ENCODE measurements at regions not wholly inside any gene's neighbourhood (a gene's known extent, or its start where the extent isn't known, plus 50 kb on each side); places are given as distances from the start of the nearest gene placed in this dataset.

GRCh38 chr12:74283646-74284045, 254.0 kb upstream of the ATXN7L3B start:
- no peak overlapping the region for H3K27ac ChIP-seq
- H3K4me3 ChIP-seq, result no peak overlapping the region
- intact Hi-C loops (cut with DNase I; ENCODE audit: low total_unique reads), result no loop called here

GRCh38 chr12:74285773-74286172, 251.9 kb upstream of the ATXN7L3B start:
- TF ChIP-seq, protein P1, sequence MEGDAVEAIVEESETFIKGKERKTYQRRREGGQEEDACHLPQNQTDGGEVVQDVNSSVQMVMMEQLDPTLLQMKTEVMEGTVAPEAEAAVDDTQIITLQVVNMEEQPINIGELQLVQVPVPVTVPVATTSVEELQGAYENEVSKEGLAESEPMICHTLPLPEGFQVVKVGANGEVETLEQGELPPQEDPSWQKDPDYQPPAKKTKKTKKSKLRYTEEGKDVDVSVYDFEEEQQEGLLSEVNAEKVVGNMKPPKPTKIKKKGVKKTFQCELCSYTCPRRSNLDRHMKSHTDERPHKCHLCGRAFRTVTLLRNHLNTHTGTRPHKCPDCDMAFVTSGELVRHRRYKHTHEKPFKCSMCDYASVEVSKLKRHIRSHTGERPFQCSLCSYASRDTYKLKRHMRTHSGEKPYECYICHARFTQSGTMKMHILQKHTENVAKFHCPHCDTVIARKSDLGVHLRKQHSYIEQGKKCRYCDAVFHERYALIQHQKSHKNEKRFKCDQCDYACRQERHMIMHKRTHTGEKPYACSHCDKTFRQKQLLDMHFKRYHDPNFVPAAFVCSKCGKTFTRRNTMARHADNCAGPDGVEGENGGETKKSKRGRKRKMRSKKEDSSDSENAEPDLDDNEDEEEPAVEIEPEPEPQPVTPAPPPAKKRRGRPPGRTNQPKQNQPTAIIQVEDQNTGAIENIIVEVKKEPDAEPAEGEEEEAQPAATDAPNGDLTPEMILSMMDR (IDR thresholded peaks at IDR 0.05), result no peak
- H3K27me3 ChIP-seq, result no peaks in the 10 kb centered on the region
- H3K4me3 ChIP-seq, result no peak overlapping the region
- H3K4me1 ChIP-seq, result no peaks in the 10 kb centered on the region
- intact Hi-C loops (cut with DNase I; ENCODE audit: low total_unique reads), result no loop called here
- no peaks in the 10 kb centered on the region for H3K9me3 ChIP-seq
- H3K27ac ChIP-seq, result no peak overlapping the region
- no peaks in the 10 kb centered on the region for H3K36me3 ChIP-seq
- no peak for DNase-seq

More at GRCh38 chr12:74283646-74284045, 254.0 kb upstream of the ATXN7L3B start:
- no peak for DNase-seq
- TF ChIP-seq, protein P1 (IDR thresholded peaks at IDR 0.05), result no peak
- Histone ChIP-seq H3K9me3 (no peaks in the 10 kb centered on the region), H3K36me3 (no peaks in the 10 kb centered on the region), H3K27me3 (no peaks in the 10 kb centered on the region), H3K4me1 (no peaks in the 10 kb centered on the region)

GRCh38 chr12:74286254-74286653, 251.4 kb upstream of the ATXN7L3B start:
- TF ChIP-seq, protein P1 (IDR thresholded peaks at IDR 0.05), result no peak
- Histone ChIP-seq H3K4me1 (no peaks in the 10 kb centered on the region), H3K27ac (no peak overlapping the region), H3K27me3 (no peaks in the 10 kb centered on the region), H3K9me3 (no peaks in the 10 kb centered on the region), H3K36me3 (no peaks in the 10 kb centered on the region), H3K4me3 (no peak overlapping the region)
- intact Hi-C loops (cut with DNase I; ENCODE audit: low total_unique reads), result no loop called here
- DNase-seq, result no peak

GRCh38 chr12:74292351-74293194, 245.1 kb upstream of the ATXN7L3B start:
- TF ChIP-seq, protein P1 (IDR thresholded peaks at IDR 0.05), result no peak
- H3K36me3 ChIP-seq, result no peaks in the 10 kb centered on the region

GRCh38 chr12:74293689-74294131, 243.9 kb upstream of the ATXN7L3B start:
- Histone ChIP-seq H3K4me3 (no peak overlapping the region), H3K4me1 (no peaks in the 10 kb centered on the region), H3K27me3 (no peaks in the 10 kb centered on the region), H3K9me3 (no peaks in the 10 kb centered on the region), H3K27ac (no peak overlapping the region), H3K36me3 (no peaks in the 10 kb centered on the region)
- TF ChIP-seq, protein P1 (IDR thresholded peaks at IDR 0.05), result no peak
- intact Hi-C loops (cut with DNase I; ENCODE audit: low total_unique reads), result no loop called here
- no peak for DNase-seq

More at GRCh38 chr12:74292351-74293194, 245.1 kb upstream of the ATXN7L3B start:
- intact Hi-C loops (cut with DNase I; ENCODE audit: low total_unique reads), result no loop called here
- Histone ChIP-seq H3K4me3 (no peak overlapping the region), H3K4me1 (no peaks in the 10 kb centered on the region), H3K27me3 (no peaks in the 10 kb centered on the region), H3K27ac (no peak overlapping the region), H3K9me3 (no peaks in the 10 kb centered on the region)
- no peak for DNase-seq
